G401 (cell line): ENCODE measurements at regions not wholly inside any gene's neighbourhood (a gene's known extent, or its start where the extent isn't known, plus 50 kb on each side); places are given as distances from the start of the nearest gene placed in this dataset.

Source experiments
- DNase-seq: peaks from one replicate; pipeline ENCODE4 v3.0.0-alpha.2; 2015; ENCODE audit warnings: low spot score
- in situ Hi-C: cut with HindIII; loops from 2 replicates; pipeline ENCODE4 v1.10.0; 2016; ENCODE audit warnings: low sequenced_read_pairs, mixed read lengths

DNA sequence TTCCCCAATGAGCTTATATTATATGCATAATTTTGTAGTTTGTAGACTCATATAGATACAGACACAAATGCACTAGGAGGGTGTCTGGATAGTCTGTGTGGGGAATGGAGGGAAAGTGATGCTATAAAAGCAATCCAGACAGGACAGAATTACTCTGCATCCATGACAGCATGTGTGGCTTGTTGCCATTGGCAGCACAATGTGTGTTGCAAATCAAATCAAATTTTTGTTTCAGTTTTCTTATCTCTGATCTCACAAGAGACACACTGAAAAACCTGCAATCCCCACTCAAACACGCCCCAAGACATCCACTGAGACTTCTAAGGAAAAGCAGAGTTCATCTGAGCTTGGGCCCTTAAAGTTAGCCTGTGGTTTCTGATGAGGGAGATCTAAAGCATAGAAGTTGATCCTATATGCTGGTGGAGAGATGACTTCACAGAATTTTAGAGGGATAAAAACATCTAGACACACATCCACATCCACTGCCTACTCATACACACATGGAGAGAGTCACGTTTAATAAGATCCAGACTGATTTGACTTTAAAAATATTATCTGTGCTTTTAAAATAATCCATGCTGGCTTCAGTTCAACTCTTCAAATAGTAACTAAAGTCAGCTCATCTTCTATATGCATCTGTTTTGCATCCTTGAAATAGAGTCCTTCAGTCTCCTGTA, 313.0 kb upstream of the PLXNA2 start:
- no peak for DNase-seq
- in situ Hi-C loops = no loop called here

DNA sequence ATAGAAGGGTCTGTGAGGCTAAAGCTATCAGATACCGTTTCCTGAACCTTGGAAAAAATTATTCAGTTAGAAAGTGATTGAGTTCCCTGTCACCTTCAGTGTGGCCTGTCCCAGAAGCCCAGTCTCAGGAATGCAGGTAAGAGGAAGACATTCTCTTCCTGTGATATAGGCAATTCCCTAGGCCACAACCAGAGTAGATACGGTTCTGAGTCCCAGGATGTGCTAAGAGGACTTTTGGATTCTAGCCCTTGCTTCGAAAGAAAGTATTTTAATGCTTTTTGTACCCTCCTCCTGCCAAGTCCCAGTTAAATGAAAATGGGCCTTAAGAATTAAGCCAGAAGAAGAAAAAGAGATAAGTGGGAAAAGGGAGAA, 313.5 kb upstream of the PLXNA2 start:
- DNase-seq = no peak
- in situ Hi-C loops = no loop called here

DNA sequence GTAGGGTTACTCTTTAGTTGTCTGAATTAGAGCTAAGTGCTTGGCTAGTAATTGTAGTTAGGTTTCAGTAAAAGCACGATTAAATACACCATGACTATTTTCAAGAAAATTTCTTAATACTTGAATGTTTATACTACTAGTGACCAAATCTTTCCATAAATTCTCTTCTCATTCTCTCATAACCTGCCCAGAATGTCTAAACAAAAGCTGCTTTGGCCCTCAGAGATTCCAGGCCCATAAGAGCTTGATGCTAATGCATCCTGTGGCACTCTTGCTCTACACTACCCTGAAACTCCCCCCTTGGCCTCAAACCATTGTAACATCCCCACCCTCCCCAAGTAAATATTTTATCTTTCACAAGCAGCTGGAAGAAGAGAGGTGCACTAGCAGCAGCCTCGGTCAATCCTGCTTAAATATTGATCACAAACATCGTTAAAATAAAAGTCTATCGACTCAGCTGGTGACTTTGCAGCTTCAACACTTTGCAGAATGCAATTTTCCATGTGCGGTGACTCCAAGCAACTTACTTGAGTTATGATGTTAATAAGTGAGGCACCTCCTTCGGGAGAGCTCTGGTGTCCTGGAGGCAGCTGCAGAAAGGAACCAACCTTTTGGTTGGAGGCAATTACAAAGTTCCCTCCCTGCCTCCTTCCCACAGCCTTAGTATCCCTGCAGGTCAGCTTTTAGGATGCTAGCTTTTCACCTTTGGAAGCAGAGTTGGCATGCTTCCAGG, 315.6 kb upstream of the PLXNA2 start:
- no peak for DNase-seq
- in situ Hi-C loops = no loop called here

DNA sequence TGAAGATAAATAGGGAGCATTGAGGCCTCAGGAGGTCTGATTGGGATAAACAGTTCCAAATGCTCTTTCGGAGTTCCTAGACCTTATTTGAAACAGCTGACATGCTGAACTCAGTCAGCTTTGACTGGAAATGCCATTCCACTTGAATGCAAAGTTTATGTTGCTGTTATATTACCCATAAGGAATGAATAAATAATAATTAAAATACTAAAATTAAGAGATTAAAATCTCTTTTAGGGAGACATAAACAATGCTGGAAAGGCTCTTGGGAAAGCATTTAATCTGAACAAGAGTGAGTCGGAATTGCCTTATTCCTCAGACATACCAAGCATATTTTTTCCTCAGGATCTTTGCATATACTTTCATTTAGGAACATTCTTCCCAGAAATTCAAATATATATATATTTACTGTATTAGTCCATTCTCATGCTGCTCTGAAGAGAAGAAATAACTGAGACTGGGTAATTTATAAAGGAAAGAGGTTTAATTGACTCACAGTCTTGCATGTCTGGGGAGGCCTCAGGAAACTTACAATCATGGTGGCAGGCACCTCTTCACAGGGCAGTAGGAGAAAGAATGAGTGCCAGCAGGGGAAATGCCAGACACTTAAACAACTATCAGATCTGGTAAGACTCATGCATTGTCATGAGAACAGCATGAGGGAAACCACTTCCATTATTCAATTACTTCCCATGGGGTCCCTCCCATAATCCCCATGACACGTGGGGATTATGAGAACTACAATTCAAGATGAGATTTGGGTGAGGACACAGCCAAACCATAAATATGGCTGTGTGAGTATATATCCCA, 318.2 kb upstream of the PLXNA2 start:
- no peak for DNase-seq
- in situ Hi-C loops = no loop called here

DNA sequence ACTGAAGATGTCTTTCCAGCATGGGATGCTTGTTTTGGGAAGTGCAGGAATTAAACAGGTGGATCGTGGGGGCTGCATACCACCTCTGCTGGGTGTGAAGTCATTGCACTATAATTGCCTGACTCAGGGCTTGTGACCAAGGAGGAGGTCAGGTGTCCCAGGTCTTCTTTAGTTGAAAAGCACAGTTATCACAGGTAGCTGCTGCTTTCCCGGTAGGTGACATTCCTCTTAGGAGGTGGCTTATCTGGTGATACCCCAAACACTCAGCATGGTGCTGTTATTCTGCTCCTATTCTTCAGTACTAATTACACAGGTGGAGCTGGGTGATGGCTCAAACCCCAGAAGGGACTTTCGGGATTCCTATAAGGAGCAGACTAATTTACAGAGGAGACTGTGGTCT, 320.3 kb upstream of the PLXNA2 start:
- no peak for DNase-seq
- in situ Hi-C loops = no loop called here

DNA sequence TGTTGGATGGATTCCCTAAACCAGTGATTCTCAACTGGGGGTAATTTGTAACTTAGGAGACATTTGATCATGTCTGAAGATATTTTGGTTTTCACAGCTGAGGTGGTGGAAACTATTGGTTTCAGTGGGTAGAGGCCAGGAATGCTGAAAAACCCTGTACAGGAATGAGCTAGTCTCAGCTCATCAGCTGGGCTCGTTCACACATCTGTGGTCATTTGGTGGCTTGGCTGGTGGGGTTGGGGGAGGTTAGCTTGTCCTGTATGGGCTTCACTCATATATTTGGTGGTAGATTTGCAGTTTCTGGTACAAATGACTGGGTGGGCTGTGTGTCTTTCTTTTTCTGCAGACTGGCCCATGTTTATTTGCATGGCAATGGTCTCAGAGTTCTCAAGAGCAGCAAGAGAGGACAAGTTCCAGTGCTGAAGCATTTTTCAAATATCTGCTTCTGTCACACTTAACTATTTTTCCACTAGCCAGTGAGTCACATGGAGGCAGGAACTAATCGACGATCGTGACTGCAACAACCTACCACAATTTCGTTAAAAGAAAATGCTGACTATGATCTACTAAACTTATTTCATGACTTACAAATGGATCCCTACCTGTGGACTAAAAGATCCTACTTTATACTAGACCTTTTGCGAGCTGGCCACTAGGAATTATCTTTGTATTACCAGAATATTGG, 321.7 kb upstream of the PLXNA2 start:
- DNase-seq = no peak
- in situ Hi-C loops = no loop called here

DNA sequence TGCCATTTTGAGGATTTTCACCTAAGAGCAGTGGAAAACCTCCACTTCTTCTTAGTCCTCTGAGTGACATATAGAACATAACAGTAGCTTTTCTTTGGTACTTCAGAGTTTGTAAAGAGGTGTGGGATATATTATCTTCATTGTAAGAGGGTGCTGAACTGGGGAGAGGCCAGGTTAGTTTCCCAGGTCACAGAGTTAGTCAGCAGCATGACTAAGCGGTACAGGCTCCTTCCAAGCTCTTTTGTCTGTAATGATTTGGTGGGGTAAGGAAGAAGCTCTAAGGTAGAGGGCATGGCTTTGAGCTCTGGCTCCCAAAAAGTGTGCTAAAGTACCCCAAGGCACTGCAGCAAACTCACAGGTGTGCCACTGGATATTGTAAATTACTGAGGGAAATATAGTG, 325.0 kb upstream of the PLXNA2 start:
- no peak for DNase-seq
- in situ Hi-C loops = no loop called here

DNA sequence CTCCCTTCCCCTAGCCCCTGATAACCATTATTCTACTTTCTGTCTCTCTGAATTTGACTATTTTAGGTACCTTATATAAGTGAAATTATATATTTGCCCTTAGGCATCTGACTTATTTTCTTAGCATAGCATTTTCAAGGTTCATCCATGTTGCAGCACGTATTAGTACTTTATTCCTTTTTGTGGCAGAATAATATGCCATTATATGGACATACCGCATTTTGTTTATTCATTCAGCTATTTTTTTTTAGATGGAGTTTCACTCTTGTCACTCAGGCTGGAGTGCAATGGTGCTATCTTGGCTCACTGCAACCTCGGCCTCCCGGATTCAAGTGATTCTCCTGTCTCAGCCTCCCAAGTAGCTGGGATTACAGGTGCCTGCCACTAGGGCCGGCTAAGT, 326.2 kb upstream of the PLXNA2 start:
- in situ Hi-C loops = no loop called here
- DNase-seq = no peak

DNA sequence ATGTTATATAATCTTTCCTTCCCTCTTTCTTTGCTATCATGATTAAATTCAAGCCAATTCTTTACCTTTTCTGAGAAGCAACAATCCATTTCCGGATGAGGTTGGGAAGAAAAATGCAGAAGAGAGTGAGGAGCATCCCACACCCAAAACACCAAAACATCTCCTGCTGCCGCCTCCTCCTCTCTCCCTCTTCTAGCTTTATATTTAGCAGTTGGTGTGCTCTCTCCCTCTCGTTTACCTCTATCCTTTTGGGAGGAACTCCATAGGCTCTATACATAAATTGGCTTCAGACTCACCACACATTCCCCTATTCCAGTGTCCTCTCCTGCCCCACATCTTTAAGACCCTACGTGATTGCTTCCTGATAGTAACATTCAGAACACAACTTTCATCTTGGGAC, 332.2 kb upstream of the PLXNA2 start:
- DNase-seq = no peak
- in situ Hi-C loops = no loop called here

DNA sequence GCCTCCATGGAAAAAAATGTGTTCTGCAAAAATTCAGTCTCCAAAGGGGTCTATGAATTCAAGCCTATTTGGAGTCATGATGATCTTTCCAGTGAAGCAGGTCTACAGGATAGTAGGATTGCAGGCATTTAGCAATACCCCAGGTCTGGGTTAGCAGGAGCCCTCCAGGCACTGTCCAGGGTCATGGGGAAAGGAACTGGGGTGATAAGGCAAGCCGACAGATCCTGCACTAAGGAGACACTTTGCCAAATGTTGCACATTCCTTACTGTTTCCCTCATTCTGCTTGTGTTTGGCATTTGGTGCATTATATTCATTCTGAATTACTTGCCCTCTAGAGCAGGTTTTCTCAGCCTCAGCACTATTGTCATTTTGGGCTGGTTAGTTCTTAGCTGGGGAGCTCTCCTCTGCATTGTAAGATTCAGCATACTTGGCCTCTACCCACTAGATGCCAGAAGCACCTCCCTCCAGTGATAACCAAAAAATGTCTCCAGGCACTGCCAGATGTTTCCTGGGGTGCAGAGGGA, 333.3 kb upstream of the PLXNA2 start:
- DNase-seq = no peak
- in situ Hi-C loops = no loop called here

DNA sequence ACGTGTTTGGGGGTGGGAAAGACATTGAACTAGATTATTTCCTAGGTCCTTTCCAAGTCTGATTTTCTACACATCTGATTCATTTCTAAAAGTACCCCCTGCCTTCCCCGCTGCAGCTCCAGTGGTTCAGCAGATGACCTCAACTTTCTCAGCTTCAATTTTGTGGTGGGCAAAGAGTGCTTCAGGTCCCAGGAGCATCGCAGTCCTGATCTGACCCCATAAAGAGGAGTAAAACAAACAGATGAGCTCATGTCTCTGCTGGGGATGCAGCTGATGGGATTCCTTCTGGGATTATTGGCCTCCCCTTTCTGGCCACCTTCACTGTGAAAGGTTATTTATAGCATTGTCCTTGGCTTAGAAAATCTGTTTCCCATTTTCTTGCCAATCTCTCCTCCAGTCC, 337.0 kb upstream of the PLXNA2 start:
- in situ Hi-C loops = no loop called here
- DNase-seq = peak; percentile 46

DNA sequence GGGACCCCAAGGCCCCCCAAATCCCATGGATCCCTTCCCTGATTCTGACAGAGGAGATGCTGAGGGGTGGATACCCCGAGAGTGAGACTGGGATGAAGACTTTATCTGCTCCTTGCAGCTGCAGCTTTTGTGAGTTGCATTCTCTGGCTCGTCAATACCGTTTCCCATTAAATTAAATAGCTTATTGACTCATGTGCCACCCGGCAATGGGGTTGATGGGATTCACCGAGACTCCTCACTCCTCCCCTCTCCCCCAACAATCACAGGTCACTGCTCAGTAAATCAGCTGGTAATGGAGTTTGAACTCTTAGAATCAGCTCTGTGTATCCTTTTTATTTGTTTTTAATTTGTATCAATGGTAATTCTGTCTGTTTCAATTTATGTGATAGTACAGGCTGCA, 337.5 kb upstream of the PLXNA2 start:
- in situ Hi-C loops = no loop called here
- DNase-seq = no peak

DNA sequence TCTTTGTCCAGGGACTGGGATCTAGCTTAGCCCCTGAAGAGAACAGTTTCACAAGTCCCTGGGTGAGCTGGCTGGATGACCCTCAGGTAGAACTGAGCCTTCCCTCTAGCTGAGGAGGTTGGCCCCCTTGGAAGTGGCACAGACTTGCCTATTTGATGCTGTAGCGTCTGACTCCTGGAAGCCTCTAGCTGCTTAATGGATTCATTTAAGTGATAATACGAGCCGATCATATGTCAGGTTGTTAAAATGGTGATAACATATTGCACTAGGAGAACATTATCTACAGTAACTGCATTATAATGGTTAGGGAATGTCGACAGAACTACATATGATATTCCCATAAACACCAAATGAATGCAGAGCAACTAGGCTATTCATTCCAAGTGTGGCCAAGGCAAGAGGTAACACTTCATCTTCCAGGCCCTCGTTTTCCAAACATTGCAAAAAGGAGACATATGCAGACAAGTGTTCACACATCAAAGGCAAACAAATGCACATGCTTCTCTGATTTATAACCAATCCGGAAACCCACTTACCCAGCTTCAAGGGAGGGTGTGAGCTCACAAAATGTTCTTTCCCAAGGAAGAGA, 340.1 kb upstream of the PLXNA2 start:
- in situ Hi-C loops = no loop called here
- DNase-seq = no peak

DNA sequence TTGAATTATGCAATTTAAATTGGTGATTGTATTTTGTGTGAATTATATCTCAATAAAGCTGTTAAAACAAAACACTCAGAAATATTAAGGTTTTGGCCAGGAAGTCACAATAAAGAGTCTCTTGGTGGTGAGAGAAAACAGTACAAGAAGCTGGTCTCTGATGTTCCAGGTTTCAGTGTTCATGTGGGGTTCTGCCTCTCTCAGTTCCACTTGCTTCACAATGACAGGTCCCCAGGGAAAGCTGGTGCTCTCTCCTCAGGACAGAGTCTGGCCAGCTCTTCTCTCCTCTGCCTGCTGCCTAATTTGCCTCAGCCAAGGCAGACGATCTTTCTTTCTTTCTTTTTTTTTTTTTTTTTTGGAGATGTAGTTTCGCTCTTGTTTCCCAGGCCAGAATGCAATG, 342.9 kb upstream of the PLXNA2 start:
- no peak for DNase-seq
- in situ Hi-C loops = no loop called here

DNA sequence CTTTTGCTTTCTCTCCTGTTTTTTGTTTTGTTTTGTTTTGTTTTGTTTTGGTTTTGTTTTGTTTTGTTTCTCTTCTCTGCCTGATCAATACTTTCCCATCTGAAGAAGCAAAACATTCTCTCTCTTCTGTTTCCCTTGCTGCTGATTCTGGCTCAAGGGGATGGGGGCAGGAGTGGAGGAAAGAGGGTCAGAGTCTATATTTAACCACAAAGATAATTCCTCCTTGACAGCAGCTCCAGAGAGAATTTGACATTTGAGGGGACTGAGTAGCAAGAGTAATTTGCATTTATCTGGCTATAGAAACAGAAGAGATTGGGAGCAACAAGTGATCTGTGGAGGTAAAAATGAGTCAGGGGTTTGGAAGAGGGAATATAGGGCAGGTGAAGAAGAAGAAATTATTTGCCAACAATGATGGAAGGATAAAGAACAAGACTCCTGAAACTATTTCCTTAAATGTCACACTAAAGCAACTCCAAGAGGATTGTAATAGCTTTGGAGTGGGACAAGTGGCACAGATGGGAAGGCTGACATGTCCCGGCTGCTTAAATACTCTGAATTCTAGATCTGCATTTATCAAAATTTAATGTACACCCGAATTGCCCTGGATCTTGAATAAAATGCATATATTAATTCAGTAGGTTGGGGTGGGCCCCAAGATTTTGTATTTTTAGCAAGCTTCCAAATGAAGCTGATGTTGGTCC, 349.3 kb upstream of the PLXNA2 start:
- in situ Hi-C loops = no loop called here

DNA sequence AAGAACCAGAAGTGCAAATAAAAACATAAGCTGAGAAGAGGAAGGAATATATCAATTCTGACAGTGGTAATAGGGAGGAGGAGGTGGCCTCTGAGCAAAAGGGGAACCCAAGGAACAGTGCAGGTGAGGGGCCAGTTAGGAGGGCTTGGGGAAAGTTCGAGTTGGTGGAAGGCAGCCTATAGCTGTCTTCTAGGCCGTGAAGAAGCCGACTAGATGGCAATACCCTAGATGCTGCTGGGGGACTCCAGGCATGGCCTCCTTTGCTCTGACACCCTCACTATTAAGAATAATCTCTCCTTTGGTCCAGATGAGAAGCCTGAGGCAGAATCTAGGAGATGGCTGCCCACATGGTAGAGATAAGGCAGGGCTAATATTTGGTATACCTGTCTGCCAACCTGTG, 351.1 kb upstream of the PLXNA2 start:
- no peak for DNase-seq
- in situ Hi-C loops = no loop called here

More for the DNA sequence above, 349.3 kb upstream of the PLXNA2 start:
- no peak for DNase-seq

DNA sequence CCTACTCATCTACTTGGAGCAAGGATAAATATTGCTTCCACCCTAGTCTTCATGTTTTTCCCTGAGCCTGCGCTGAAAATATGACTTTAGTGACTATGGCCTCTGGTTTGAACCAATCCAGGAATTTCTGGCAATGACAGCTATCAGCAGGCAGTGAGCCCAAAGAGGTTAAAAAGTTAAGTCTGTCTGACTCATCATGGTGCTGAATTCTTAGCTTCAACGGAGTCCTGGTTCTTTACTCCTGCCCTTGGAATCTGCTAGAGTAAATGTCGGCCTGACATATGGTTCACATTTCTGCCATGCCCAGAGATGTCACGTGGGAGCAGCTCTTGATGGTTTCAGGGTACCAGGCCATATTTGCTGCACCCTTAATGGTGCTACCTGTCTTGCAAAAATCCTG, 351.6 kb upstream of the PLXNA2 start:
- DNase-seq = no peak

DNA sequence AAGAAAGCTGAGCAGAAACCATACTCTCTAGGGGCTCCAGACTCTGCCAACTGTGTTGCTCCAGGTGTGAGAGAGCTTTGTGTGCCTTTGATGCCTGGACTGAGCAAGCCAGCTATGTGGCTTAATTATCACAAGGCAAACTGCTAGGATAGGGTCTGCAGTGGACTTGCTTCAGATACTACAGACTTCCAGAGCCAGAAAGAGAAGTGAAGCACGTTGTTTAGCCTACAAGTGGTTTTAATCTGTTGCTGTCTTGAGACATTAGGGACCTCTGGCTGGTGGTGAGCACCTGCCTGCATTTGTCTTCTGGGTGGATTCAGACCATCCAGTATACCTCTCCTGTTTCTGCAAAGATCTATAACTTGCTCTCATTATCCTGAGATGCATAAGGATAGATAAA, 353.4 kb upstream of the PLXNA2 start:
- in situ Hi-C loops = no loop called here
- no peak for DNase-seq

More for the DNA sequence above, 351.6 kb upstream of the PLXNA2 start:
- in situ Hi-C loops = no loop called here

DNA sequence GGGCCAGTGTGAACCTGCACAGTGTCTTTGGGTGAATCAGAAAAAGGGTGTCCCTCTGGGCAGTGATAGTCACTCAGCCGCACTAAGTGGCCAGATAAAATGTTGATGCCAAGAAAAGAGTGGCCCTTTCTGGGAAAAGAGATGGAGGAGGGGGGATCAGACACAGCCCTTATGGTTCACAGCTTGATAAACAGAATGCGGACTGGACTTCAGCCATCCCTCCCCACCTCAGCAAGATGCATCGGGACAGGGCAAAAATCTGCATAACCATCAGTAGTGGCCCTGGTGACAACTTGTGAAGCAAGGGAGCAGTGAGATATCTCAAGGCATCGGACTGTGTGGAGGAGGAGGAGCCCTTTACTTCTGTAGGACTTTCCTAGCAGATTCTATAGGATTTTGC, 353.8 kb upstream of the PLXNA2 start:
- in situ Hi-C loops = no loop called here
- peak; percentile 51 for DNase-seq
